ENCODE measurements at regions not wholly inside any gene's neighbourhood (a gene's known extent, or its start where the extent isn't known, plus 50 kb on each side); places are given as distances from the start of the nearest gene placed in this dataset.

GRCh38 chr5:35478856-35479682 is 138.6 kb upstream of the SPEF2 start:
- DNase-seq (ENCODE audit: low read depth in 3 of 3): no peak

GRCh38 chr5:35477911-35478310 is 139.8 kb upstream of the SPEF2 start:
- DNase-seq (ENCODE audit: low read depth in 3 of 3): no peak

GRCh38 chr5:35477321-35477720 is 140.3 kb upstream of the SPEF2 start:
- DNase-seq (ENCODE audit: low read depth in 3 of 3): no peak

GRCh38 chr5:35476797-35477196 is 140.9 kb upstream of the SPEF2 start:
- no peak for DNase-seq (ENCODE audit: low read depth in 3 of 3)

- DNase-seq (ENCODE audit: low read depth in 3 of 3): no peak
Measured at GRCh38 chr5:35476036-35476435, 141.6 kb upstream of the SPEF2 start.

DNA sequence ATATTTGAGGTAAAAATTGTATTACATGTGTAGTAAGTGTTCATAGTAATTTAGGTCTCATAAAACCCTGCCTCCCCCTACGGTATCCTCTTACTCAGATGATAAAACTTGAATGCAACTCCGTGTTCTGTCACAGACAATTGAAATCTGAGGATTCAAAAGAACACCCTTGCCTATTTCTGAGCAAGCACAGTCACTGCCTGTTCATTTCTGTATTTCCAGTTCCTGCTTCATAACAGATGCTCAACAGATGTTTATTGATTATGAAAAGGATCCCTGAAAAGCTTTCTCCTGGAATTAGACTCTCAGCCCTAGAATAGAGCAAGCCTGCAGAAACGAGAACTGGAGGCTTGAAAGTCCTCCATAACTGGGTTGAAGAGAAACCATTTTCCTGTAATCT is 144.1 kb upstream of the SPEF2 start:
- no peak for DNase-seq (ENCODE audit: low read depth in 3 of 3)

DNA sequence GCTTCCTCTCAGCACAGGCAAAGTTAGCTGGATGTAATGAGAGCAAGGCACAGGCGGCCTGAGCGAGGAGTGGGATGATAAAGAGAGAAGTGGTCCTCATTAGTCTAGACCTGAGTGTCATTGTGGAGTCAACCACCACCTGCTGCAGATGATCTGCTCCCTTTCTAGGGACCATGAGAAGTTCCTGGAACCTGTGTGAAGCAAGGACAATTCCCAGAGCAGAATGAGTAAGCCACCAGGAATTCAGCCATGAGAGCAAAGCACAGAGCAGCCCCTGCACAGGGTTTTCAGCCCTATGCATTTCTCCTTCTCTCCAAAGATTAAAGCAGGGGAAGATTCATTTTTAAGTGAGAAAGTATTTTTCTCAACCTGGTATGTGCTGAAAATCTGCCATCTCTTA is 146.8 kb upstream of the SPEF2 start:
- DNase-seq (ENCODE audit: low read depth in 3 of 3): no peak

DNA sequence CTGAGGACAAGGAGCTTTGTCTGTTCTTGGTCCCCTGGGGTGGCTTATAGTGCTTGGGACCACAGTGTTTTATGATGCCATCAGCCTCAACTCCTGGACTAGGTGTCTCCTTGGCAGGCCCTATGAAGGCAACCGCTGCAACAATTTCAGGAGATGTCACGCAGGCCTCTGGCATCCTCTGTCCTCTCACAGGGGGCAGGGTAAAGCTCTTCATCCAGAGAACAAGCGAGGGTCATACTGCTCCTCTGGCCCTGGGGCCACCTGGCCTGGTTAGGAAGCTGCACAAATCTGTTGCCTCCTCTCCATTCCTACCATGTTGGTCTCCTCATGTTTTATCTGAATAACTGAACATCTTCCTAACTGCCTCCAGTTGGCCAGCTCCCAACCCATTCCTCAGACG is 148.9 kb upstream of the SPEF2 start:
- no peak for DNase-seq (ENCODE audit: low read depth in 3 of 3)

DNA sequence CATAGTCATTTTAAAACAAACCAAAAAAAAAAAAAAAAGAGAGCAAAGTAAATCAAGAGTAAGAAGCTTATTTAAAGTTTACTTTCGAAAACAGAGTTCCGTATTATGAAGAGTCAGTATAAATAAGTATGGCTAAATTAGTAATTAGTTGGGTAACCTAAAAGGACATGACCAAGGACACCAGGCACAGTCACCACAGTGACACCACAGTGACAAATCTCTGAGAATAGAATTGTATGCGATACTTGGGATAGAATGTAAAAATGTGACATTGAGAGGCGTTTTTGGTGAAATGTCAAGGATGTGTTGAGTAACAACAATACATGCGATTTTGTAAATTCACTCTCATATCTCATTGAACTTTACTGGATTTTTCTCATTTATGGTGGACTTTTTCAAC is 150.9 kb upstream of the SPEF2 start:
- no peak for DNase-seq (ENCODE audit: low read depth in 3 of 3)

DNA sequence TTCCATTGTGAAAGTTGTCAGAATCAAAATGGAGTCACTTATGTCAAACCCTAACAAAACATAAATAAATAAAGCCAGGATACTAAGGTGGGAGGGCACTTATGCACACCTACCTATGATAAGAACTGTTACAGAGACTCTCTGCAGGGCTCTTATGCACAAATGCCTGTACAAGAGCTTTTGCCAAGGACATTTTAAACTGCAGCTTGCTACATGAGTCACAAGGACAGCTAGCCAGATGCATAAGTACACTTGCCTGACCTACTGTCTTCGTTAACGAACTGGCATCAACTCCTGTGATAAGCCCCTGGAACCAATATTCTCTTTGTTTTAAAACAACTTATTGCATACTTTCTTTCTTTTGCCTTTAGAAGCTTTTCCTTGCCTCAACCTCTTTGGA is 152.9 kb upstream of the SPEF2 start:
- no peak for DNase-seq (ENCODE audit: low read depth in 3 of 3)

DNA sequence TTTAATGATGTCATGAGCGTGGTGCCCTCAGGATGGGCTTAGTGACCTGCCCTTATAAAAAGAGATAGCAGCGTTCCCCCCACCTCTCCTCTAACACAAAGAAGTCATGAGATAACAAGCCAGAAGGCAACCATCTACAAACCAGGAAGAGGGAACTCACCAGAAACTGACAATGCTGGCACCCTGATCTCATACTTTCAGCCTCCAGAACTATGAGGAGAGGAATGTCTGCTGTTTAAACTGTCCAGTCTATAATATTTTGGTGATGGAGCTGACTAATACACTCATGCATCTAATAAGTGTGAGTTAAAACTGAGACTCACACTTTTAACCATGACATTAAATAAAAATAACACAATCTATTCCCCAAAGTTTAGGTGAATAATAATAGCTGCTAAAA is 156.1 kb upstream of the SPEF2 start:
- DNase-seq (ENCODE audit: low read depth in 3 of 3): no peak

DNA sequence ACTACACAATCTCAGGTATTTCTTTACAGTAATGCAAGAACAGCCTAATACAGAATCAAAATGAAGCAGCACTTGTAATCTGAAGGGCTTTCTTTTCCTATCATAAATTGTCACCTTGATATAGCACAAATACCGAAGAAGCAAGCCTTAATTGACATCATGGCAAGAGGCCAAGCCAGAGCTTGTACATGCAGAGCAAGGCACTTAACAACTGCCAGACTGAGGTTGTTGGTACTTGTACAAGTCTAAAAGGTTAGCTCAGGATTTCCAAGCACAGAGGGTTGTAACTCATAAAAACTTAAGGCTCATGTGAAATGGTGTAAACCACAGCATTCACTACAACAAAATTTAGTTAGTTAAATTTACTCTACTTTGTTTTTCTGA is 158.8 kb upstream of the SPEF2 start:
- no peak for DNase-seq (ENCODE audit: low read depth in 3 of 3)

GRCh38 chr5:35457912-35458823 is 159.5 kb upstream of the SPEF2 start:
- DNase-seq (ENCODE audit: low read depth in 3 of 3): no peak

- no peak for DNase-seq (ENCODE audit: low read depth in 3 of 3)
Measured at GRCh38 chr5:35456506-35456905, 161.2 kb upstream of the SPEF2 start.

DNA sequence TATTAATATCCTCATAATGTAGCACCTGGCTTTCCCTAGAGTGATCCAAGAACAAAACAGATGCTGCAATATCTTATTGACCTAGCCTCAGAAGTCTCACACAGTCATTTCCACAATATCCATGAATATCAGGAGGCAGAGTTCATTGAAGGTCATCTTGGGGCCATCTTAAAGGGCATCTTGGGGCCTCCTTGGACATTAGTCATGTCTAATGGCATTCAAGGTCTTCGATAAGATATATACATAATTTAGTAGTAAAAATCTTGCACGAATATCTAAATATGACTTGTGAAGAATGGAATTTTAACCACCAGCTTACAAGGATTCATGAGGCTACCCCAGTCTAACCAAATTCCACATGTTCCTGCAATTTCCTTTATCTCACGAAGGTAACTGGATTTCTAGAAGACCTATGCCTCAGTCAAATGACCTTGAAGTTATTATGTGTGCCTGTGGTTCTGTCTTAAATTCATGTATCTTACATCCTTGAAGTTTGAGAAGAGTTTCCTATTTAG is 163.6 kb upstream of the SPEF2 start:
- no peak for DNase-seq (ENCODE audit: low read depth in 3 of 3)

GRCh38 chr5:35443803-35444595 is 173.7 kb upstream of the SPEF2 start:
- DNase-seq (ENCODE audit: low read depth in 3 of 3): no peak

- no peak for DNase-seq (ENCODE audit: low read depth in 3 of 3)
Measured at GRCh38 chr5:35442885-35443639, 174.6 kb upstream of the SPEF2 start.

DNA sequence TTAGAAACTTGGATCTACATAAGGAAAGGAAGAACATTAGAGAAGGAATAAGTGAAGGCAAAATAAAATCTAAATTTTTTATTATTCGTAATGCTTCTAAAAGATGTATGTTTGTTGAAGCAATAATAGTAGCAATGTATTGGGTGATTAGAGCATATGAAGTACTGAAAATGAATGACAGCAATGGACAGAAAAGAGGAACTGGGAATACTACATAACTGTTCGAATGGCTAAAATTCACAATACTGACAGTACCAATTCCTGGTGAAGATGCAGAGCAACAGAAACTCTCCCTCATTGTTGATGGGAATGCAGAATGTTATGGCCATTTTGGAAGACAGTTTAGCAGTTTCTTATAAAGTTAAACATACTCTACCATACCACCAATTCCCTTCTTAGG is 177.3 kb upstream of the SPEF2 start:
- DNase-seq (ENCODE audit: low read depth in 3 of 3): no peak

DNA sequence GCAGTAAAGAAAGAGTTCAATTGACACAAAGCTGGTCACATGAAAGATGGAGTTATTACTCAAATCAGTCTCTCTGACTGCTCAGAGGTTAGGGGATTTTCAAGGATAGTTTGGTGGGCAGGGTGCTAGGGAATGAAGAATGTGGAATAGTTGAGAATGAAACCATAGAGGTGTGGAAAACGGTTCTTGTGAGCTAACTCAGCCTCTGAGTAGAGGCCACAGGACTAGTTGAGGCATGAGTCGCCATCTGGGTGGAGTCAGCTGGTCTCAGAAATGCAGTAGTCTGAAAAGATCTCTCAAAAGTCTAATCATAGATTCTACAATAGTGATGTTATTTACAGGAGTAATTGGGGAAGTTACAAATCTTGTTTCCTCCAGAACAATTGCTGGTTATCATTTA is 178.9 kb upstream of the SPEF2 start:
- no peak for DNase-seq (ENCODE audit: low read depth in 3 of 3)

DNA sequence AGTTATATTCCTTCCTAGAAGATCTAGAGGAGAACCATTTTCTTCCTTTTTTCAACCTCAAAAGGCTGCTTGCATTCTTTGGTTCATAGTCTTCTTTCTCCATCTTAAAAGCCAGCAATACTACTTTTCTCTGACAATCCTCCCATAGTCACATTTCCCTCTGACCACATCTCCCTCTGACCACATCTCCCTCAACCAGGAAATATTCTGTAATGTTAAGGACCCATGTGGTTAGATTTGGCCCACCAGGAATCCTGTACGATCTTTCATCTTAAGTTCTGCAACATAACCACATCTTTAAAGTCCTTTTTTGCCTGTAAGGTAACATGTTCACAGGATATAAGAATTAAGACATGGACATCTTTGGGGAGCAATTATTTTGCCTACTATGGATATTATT is 179.4 kb upstream of the SPEF2 start:
- no peak for DNase-seq (ENCODE audit: low read depth in 3 of 3)

GRCh38 chr5:35436400-35437057 is 181.1 kb upstream of the SPEF2 start:
- DNase-seq (ENCODE audit: low read depth in 3 of 3): no peak

Data from stimulated activated CD4-positive, alpha-beta T cell treated with anti-CD3 and anti-CD28 coated beads, TNF-alpha, amount 100 ng/mL, for 24 hours (primary cell).